ENCODE measurements at regions not wholly inside any gene's neighbourhood (a gene's known extent, or its start where the extent isn't known, plus 50 kb on each side); places are given as distances from the start of the nearest gene placed in this dataset.

DNA sequence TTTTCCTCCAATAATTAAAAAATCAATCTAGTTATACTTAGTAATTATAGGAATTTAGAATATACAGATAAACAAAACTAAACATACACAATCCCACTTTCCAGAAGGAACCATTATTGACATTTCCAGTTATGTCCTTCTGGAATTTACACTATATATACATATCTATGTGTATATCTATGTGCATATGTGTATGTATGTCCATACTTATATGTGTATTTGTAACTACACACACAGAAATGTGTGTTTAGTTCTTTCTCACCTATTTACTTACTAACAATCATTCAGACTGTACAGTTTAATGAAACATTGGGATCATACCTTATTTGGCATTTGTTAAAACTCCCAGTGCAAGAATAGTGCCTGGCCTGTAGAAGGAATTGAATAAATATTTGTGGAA lies 126.4 kb downstream of the FHIP1A start:
- no peaks in the 10 kb centered on the region for H3K9me3 ChIP-seq (ENCODE audit: control insufficient read depth in 4 of 4, low read length in 3 of 4)
- no peak overlapping the region for H3K9ac ChIP-seq (ENCODE audit: low read depth in 1 of 2, low read length in 2 of 2)
- no peak for TF ChIP-seq NR2F2 (IDR thresholded peaks at IDR 0.05)
- TF ChIP-seq JUND (IDR thresholded peaks at IDR 0.05), result no peak
- TF ChIP-seq FOXA1 (IDR thresholded peaks at IDR 0.05), result no peak
- TF ChIP-seq HNF4G (IDR thresholded peaks at IDR 0.05), result no peak
- TF ChIP-seq, protein P1, sequence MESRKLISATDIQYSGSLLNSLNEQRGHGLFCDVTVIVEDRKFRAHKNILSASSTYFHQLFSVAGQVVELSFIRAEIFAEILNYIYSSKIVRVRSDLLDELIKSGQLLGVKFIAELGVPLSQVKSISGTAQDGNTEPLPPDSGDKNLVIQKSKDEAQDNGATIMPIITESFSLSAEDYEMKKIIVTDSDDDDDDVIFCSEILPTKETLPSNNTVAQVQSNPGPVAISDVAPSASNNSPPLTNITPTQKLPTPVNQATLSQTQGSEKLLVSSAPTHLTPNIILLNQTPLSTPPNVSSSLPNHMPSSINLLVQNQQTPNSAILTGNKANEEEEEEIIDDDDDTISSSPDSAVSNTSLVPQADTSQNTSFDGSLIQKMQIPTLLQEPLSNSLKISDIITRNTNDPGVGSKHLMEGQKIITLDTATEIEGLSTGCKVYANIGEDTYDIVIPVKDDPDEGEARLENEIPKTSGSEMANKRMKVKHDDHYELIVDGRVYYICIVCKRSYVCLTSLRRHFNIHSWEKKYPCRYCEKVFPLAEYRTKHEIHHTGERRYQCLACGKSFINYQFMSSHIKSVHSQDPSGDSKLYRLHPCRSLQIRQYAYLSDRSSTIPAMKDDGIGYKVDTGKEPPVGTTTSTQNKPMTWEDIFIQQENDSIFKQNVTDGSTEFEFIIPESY (IDR thresholded peaks at IDR 0.05), result no peak
- TF ChIP-seq, protein P2, sequence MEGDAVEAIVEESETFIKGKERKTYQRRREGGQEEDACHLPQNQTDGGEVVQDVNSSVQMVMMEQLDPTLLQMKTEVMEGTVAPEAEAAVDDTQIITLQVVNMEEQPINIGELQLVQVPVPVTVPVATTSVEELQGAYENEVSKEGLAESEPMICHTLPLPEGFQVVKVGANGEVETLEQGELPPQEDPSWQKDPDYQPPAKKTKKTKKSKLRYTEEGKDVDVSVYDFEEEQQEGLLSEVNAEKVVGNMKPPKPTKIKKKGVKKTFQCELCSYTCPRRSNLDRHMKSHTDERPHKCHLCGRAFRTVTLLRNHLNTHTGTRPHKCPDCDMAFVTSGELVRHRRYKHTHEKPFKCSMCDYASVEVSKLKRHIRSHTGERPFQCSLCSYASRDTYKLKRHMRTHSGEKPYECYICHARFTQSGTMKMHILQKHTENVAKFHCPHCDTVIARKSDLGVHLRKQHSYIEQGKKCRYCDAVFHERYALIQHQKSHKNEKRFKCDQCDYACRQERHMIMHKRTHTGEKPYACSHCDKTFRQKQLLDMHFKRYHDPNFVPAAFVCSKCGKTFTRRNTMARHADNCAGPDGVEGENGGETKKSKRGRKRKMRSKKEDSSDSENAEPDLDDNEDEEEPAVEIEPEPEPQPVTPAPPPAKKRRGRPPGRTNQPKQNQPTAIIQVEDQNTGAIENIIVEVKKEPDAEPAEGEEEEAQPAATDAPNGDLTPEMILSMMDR (IDR thresholded peaks at IDR 0.05; ENCODE audit: low read depth, low read length, missing input control), result no peak
- no peak for TF ChIP-seq TAF1 (conservative IDR thresholded peaks at IDR 0.05)
- TF ChIP-seq, protein P3, sequence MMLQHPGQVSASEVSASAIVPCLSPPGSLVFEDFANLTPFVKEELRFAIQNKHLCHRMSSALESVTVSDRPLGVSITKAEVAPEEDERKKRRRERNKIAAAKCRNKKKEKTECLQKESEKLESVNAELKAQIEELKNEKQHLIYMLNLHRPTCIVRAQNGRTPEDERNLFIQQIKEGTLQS (IDR thresholded peaks at IDR 0.05), result no peak
- TF ChIP-seq, protein P4, sequence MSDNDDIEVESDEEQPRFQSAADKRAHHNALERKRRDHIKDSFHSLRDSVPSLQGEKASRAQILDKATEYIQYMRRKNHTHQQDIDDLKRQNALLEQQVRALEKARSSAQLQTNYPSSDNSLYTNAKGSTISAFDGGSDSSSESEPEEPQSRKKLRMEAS (IDR thresholded peaks at IDR 0.05), result no peak
- TF ChIP-seq GABPA (IDR thresholded peaks at IDR 0.05 in 1 of 2, conservative IDR thresholded peaks at IDR 0.05 in 1 of 2), result no peak
- TF ChIP-seq FOXA2 (IDR thresholded peaks at IDR 0.05), result no peak
- TF ChIP-seq YY1 (IDR thresholded peaks at IDR 0.05), result no peak
- TF ChIP-seq EGR1 (IDR thresholded peaks at IDR 0.05; ENCODE audit: low read depth in 2 of 2), result no peak
- no peak for TF ChIP-seq RAD21 (IDR thresholded peaks at IDR 0.05)
- TF ChIP-seq SP1 (IDR thresholded peaks at IDR 0.05), result no peak
- H3K4me1 ChIP-seq (ENCODE audit: control insufficient read depth in 4 of 4, insufficient read depth in 4 of 4, low read length in 3 of 4), result no peaks in the 10 kb centered on the region
- H3K27me3 ChIP-seq (ENCODE audit: control insufficient read depth in 4 of 4, insufficient read depth in 4 of 4, low read length in 3 of 4), result no peaks in the 10 kb centered on the region
- no peak overlapping the region for H3K27ac ChIP-seq (ENCODE audit: low read depth in 1 of 2, low read length in 2 of 2)
- peaks cover 0 to 1% (median 0%) of the 10 kb centered on the region in 4 donors for H3K36me3 ChIP-seq (ENCODE audit: control insufficient read depth in 4 of 4, insufficient read depth in 3 of 4, low read depth in 1 of 4, low read length in 3 of 4)
- no peak overlapping the region for H3K4me3 ChIP-seq (ENCODE audit: low read depth in 1 of 3, low read length in 3 of 3)
- no peak for DNase-seq (ENCODE audit: low spot score)

DNA sequence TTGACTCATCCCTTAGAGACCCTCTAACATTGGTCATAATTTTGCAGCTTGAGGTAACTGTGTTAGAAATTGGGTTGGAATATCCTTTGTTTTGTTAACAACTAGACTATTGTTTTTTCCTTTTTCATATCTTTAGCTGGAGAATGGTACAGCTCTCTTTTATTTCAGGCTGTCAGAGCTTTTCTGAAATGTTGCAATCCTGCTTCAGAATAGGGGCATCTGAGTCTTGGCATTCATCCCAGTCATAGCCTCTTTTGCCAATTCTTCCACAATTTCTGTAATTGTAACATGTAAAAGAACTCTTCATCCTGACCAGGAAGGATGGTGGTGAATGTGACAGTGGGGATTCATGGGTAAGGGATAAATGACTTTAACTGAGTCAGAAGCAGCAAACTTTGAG lies 128.7 kb downstream of the FHIP1A start:
- H3K4me1 ChIP-seq (ENCODE audit: control insufficient read depth in 4 of 4, insufficient read depth in 4 of 4, low read length in 3 of 4), result no peaks in the 10 kb centered on the region
- no peak overlapping the region for H3K4me3 ChIP-seq (ENCODE audit: low read depth in 1 of 3, low read length in 3 of 3)
- no peak for DNase-seq (ENCODE audit: low spot score)
- TF ChIP-seq TAF1 (conservative IDR thresholded peaks at IDR 0.05) (no peak), RAD21 (IDR thresholded peaks at IDR 0.05) (no peak), HNF4A (conservative IDR thresholded peaks at IDR 0.05) (no peak), EGR1 (IDR thresholded peaks at IDR 0.05; ENCODE audit: low read depth in 2 of 2) (no peak), YY1 (IDR thresholded peaks at IDR 0.05) (no peak), NR2F2 (IDR thresholded peaks at IDR 0.05) (no peak), FOXA1 (IDR thresholded peaks at IDR 0.05) (no peak)
- TF ChIP-seq, protein P3 (IDR thresholded peaks at IDR 0.05), result no peak
- H3K27ac ChIP-seq (ENCODE audit: low read depth in 1 of 2, low read length in 2 of 2), result no peak overlapping the region
- no peak overlapping the region for H3K9ac ChIP-seq (ENCODE audit: low read depth in 1 of 2, low read length in 2 of 2)
- no peaks in the 10 kb centered on the region for H3K27me3 ChIP-seq (ENCODE audit: control insufficient read depth in 4 of 4, insufficient read depth in 4 of 4, low read length in 3 of 4)
- H3K9me3 ChIP-seq (ENCODE audit: control insufficient read depth in 4 of 4, low read length in 3 of 4), result no peaks in the 10 kb centered on the region
- peaks cover 0 to 1% (median 0%) of the 10 kb centered on the region in 4 donors for H3K36me3 ChIP-seq (ENCODE audit: control insufficient read depth in 4 of 4, insufficient read depth in 3 of 4, low read depth in 1 of 4, low read length in 3 of 4)
